KMS-11 (cell line): ENCODE measurements at regions not wholly inside any gene's neighbourhood (a gene's known extent, or its start where the extent isn't known, plus 50 kb on each side); places are given as distances from the start of the nearest gene placed in this dataset.

ENCODE experiments used
- H2AFZ ChIP-seq: fragments of 200-600 bp; sonication (generic); 2 replicates; pipeline ENCODE4 v1.6.1; 2016; ENCODE audit warnings: antibody characterized with exemption, mixed run types, low read depth
- H3K27ac ChIP-seq: fragments of 200-600 bp; sonication (generic); 2 replicates; pipeline ENCODE4 v1.6.1; 2016; ENCODE audit warnings: mild to moderate bottlenecking, mixed run types
- H3K27me3 ChIP-seq: fragments of 200-600 bp; sonication (generic); 2 replicates; pipeline ENCODE4 v1.6.1; 2017; ENCODE audit warnings: mild to moderate bottlenecking, low read depth, mixed run types, moderate library complexity; ENCODE audit not compliant: insufficient read depth
- H3K36me3 ChIP-seq: fragments of 200-600 bp; sonication (generic); 2 replicates; pipeline ENCODE4 v1.6.1; 2017; ENCODE audit warnings: mild to moderate bottlenecking, mixed run types; ENCODE audit not compliant: insufficient read depth
- H3K4me1 ChIP-seq: fragments of 200-600 bp; sonication (generic); 2 replicates; pipeline ENCODE4 v1.6.1; 2016; ENCODE audit warnings: mild to moderate bottlenecking, low read depth, mixed run types; ENCODE audit not compliant: poor library complexity, severe bottlenecking
- H3K4me2 ChIP-seq: fragments of 200-600 bp; sonication (generic); 2 replicates; pipeline ENCODE4 v1.7.0; 2016; ENCODE audit warnings: mild to moderate bottlenecking, mixed run types
- H3K4me3 ChIP-seq: fragments of 200-600 bp; sonication (generic); IDR thresholded peaks from 2 replicates; pipeline ENCODE4 v1.6.1; 2017; ENCODE audit warnings: low read depth, low read length, mixed read lengths; ENCODE audit not compliant: insufficient read depth
- H3K79me2 ChIP-seq: fragments of 200-600 bp; sonication (generic); 2 replicates; pipeline ENCODE4 v1.6.1; 2016; ENCODE audit warnings: low read depth, mixed run types; ENCODE audit not compliant: insufficient read depth
- H3K9ac ChIP-seq: fragments of 200-600 bp; sonication (generic); 2 replicates; pipeline ENCODE4 v1.6.1; 2016; ENCODE audit warnings: mild to moderate bottlenecking, mixed run types
- H4K20me1 ChIP-seq: fragments of 200-600 bp; sonication (generic); 2 replicates; pipeline ENCODE4 v1.6.1; 2016; ENCODE audit warnings: mild to moderate bottlenecking, mixed run types; ENCODE audit not compliant: insufficient read depth
- CTCF ChIP-seq: fragments of 200-600 bp; sonication (generic); conservative IDR thresholded peaks from 2 replicates; pipeline ENCODE4 v1.6.1; 2017; ENCODE audit warnings: low read depth, mild to moderate bottlenecking, antibody characterized with exemption, low read length, moderate library complexity, mixed read lengths

GRCh38 chr2:144078106-144078505 is 441.8 kb downstream of the ZEB2 start:
- Histone ChIP-seq H3K9ac (no peak overlapping the region), H3K4me1 (no peaks in the 10 kb centered on the region), H3K79me2 (no peaks in the 10 kb centered on the region), H3K4me3 (no peak overlapping the region), H2AFZ (no peak overlapping the region), H3K4me2 (no peak overlapping the region), H3K27me3 (no peaks in the 10 kb centered on the region), H3K36me3 (no peaks in the 10 kb centered on the region), H3K27ac (no peak overlapping the region), H4K20me1 (no peaks in the 10 kb centered on the region)
- TF ChIP-seq CTCF = no peak

GRCh38 chr2:144074450-144074849 is 445.5 kb downstream of the ZEB2 start:
- no peaks in the 10 kb centered on the region for H3K27me3 ChIP-seq

GRCh38 chr2:144071461-144071860 is 448.5 kb downstream of the ZEB2 start:
- H3K4me2 ChIP-seq = no peak overlapping the region
- no peak overlapping the region for H2AFZ ChIP-seq
- no peak for TF ChIP-seq CTCF
- H3K79me2 ChIP-seq = no peaks in the 10 kb centered on the region
- H4K20me1 ChIP-seq = no peaks in the 10 kb centered on the region
- no peaks in the 10 kb centered on the region for H3K36me3 ChIP-seq
- H3K27ac ChIP-seq = no peak overlapping the region
- no peak overlapping the region for H3K4me3 ChIP-seq
- no peaks in the 10 kb centered on the region for H3K27me3 ChIP-seq
- H3K9ac ChIP-seq = no peak overlapping the region
- no peaks in the 10 kb centered on the region for H3K4me1 ChIP-seq

More at GRCh38 chr2:144074450-144074849, 445.5 kb downstream of the ZEB2 start:
- no peak overlapping the region for H2AFZ ChIP-seq
- H3K36me3 ChIP-seq = no peaks in the 10 kb centered on the region
- no peaks in the 10 kb centered on the region for H3K4me1 ChIP-seq
- H3K79me2 ChIP-seq = no peaks in the 10 kb centered on the region
- H3K9ac ChIP-seq = no peak overlapping the region
- no peaks in the 10 kb centered on the region for H4K20me1 ChIP-seq
- no peak overlapping the region for H3K4me3 ChIP-seq
- no peak overlapping the region for H3K27ac ChIP-seq
- no peak overlapping the region for H3K4me2 ChIP-seq
- no peak for TF ChIP-seq CTCF

- Histone ChIP-seq H3K4me3 (no peak overlapping the region), H3K4me1 (no peaks in the 10 kb centered on the region), H3K27me3 (no peaks in the 10 kb centered on the region), H3K79me2 (no peaks in the 10 kb centered on the region), H3K36me3 (no peaks in the 10 kb centered on the region), H4K20me1 (no peaks in the 10 kb centered on the region), H3K4me2 (no peak overlapping the region), H2AFZ (no peak overlapping the region), H3K9ac (no peak overlapping the region), H3K27ac (no peak overlapping the region)
- TF ChIP-seq CTCF = no peak
Measured at GRCh38 chr2:144067506-144067905, 452.4 kb downstream of the ZEB2 start.
